Thoracic aorta (tissue), 2 donors: ENCODE measurements at regions not wholly inside any gene's neighbourhood (a gene's known extent, or its start where the extent isn't known, plus 50 kb on each side); places are given as distances from the start of the nearest gene placed in this dataset.

Experiments used
- ATAC-seq: fragments of 150-250 bp; one replicate; pipeline ENCODE4 v1.8.0; 2017; ENCODE audit warnings: low read depth; ENCODE audit not compliant: insufficient number of reproducible peaks, low FRiP score
- DNase-seq: peaks from one replicate; pipeline ENCODE4 v3.0.0-alpha.2; 2020; ENCODE audit warnings: low spot score
- H3K27ac ChIP-seq, 2 donors: fragments of 200-600 bp; sonication (generic); 1 replicate in 1 of 2; 2 replicates in 1 of 2; pipeline ENCODE4 v1.5.1; 2016; ENCODE audit warnings: mild to moderate bottlenecking in 2 of 2, moderate library complexity in 2 of 2
- H3K27me3 ChIP-seq: fragments of 200-600 bp; sonication (generic); replicated peaks from 2 replicates; pipeline ENCODE4 v1.6.0; 2016; ENCODE audit warnings: mild to moderate bottlenecking; ENCODE audit not compliant: insufficient read depth
- H3K36me3 ChIP-seq: fragments of 200-600 bp; sonication (generic); one replicate; pipeline ENCODE4 v1.5.1; 2016
- H3K4me1 ChIP-seq, 2 donors: fragments of 200-600 bp; sonication (generic); 1 replicate in 1 of 2; 2 replicates in 1 of 2; pipeline versions ENCODE4 v1.5.1 to v1.6.0; 2016; ENCODE audit warnings: low read depth in 2 of 2, mild to moderate bottlenecking in 1 of 2; ENCODE audit not compliant: control insufficient read depth in 1 of 2
- H3K4me3 ChIP-seq: fragments of 200-600 bp; sonication (generic); 2 replicates; pipeline ENCODE4 v1.5.1; 2016; ENCODE audit warnings: mild to moderate bottlenecking
- H3K9me3 ChIP-seq: fragments of 200-600 bp; sonication (generic); 2 replicates; pipeline ENCODE4 v1.5.1; 2016
- CTCF ChIP-seq: fragments of 200-600 bp; sonication (generic); IDR thresholded peaks from one replicate; pipeline ENCODE4 v1.5.1; 2019; ENCODE audit warnings: antibody characterized with exemption

GRCh38 chr13:34696741-34697140 lies 245.3 kb upstream of the NBEA start:
- H3K4me3 ChIP-seq = no peak overlapping the region
- TF ChIP-seq CTCF = no peak

GRCh38 chr13:34698945-34699344 lies 243.1 kb upstream of the NBEA start:
- no peak for TF ChIP-seq CTCF
- Histone ChIP-seq H3K27ac (no peak overlapping the region), H3K4me1 (no peaks in the 10 kb centered on the region), H3K36me3 (no peaks in the 10 kb centered on the region), H3K4me3 (no peak overlapping the region), H3K27me3 (no peaks in the 10 kb centered on the region), H3K9me3 (no peaks in the 10 kb centered on the region)
- DNase-seq (no peak), ATAC-seq (no peak)

More at GRCh38 chr13:34696741-34697140, 245.3 kb upstream of the NBEA start:
- Histone ChIP-seq H3K9me3 (no peaks in the 10 kb centered on the region), H3K27ac (no peak overlapping the region), H3K36me3 (no peaks in the 10 kb centered on the region), H3K4me1 (no peaks in the 10 kb centered on the region), H3K27me3 (no peaks in the 10 kb centered on the region)
- no peak for ATAC-seq
- DNase-seq = no peak

GRCh38 chr13:34700155-34700554 lies 241.9 kb upstream of the NBEA start:
- no peak for ATAC-seq
- TF ChIP-seq CTCF = no peak

GRCh38 chr13:34701919-34702318 lies 240.2 kb upstream of the NBEA start:
- Histone ChIP-seq H3K9me3 (no peaks in the 10 kb centered on the region), H3K4me1 (no peaks in the 10 kb centered on the region), H3K27me3 (no peaks in the 10 kb centered on the region), H3K36me3 (no peaks in the 10 kb centered on the region), H3K27ac (no peak overlapping the region), H3K4me3 (no peak overlapping the region)
- ATAC-seq = no peak
- no peak for TF ChIP-seq CTCF
- DNase-seq = no peak

More at GRCh38 chr13:34700155-34700554, 241.9 kb upstream of the NBEA start:
- no peaks in the 10 kb centered on the region for H3K27me3 ChIP-seq
- H3K36me3 ChIP-seq = no peaks in the 10 kb centered on the region
- no peaks in the 10 kb centered on the region for H3K9me3 ChIP-seq
- no peaks in the 10 kb centered on the region for H3K4me1 ChIP-seq
- H3K27ac ChIP-seq = no peak overlapping the region
- no peak for DNase-seq
- no peak overlapping the region for H3K4me3 ChIP-seq

- Histone ChIP-seq H3K27me3 (no peaks in the 10 kb centered on the region), H3K9me3 (no peaks in the 10 kb centered on the region), H3K27ac (no peak overlapping the region), H3K4me3 (no peak overlapping the region), H3K4me1 (no peaks in the 10 kb centered on the region), H3K36me3 (no peaks in the 10 kb centered on the region)
- DNase-seq (no peak), ATAC-seq (no peak)
- no peak for TF ChIP-seq CTCF
Observed at GRCh38 chr13:34708566-34709313, 233.3 kb upstream of the NBEA start.
